Naive thymus-derived CD4-positive, alpha-beta T cell (primary cell): ENCODE measurements at regions not wholly inside any gene's neighbourhood (a gene's known extent, or its start where the extent isn't known, plus 50 kb on each side); places are given as distances from the start of the nearest gene placed in this dataset.
"Not testable (repeated sequence)": the region's sequence is repeated elsewhere in the genome, so short reads cannot be mapped to it uniquely, and the experiment has no call there.

Source experiments
- ATAC-seq: fragments of 150-1000 bp; cut with Tn5 transposase; 2 replicates; pipeline ENCODE4 v1.10.0; 2021; ENCODE audit warnings: mild to moderate bottlenecking, moderate library complexity
- CTCF ChIA-PET: fragments of 350-600 bp; sonication (Branson Sonifier 250); formaldehyde crosslinking; loops from one replicate; lab custom pipeline; 2021; ENCODE audit warnings: antibody characterized with exemption; lab: Charles Lee
- POLR2A ChIA-PET: fragments of 350-600 bp; sonication (Branson Sonifier 250); formaldehyde crosslinking; loops from one replicate; lab custom pipeline; 2021; ENCODE audit warnings: antibody characterized with exemption, inconsistent platforms; lab: Charles Lee
- DNase-seq, 9 donors: peaks; one replicate each; pipeline versions ENCODE4 v3.0.0 to v3.0.0-alpha.2; 2020 to 2022; ENCODE audit warnings: mixed read lengths in 1 of 9
- H3K27ac ChIP-seq: one replicate; pipeline ENCODE4 v1.7.0; 2013; ENCODE audit warnings: mild to moderate bottlenecking, low read depth, low read length, moderate library complexity
- H3K27me3 ChIP-seq, 2 donors: one replicate each; pipeline ENCODE4 v1.7.0; 2013; ENCODE audit warnings: low read length in 2 of 2, mild to moderate bottlenecking in 2 of 2, moderate library complexity in 2 of 2; ENCODE audit not compliant: control insufficient read depth in 2 of 2, insufficient read depth in 2 of 2
- H3K36me3 ChIP-seq, 3 experiments: 1 replicate in 2 of 3; 2 replicates in 1 of 3; pipeline ENCODE4 v1.7.0; 2013; ENCODE audit warnings: low read length in 3 of 3, mild to moderate bottlenecking in 3 of 3, moderate library complexity in 1 of 3; ENCODE audit not compliant: insufficient read depth in 3 of 3, control insufficient read depth in 2 of 3
- H3K4me1 ChIP-seq, 2 donors: one replicate each; pipeline ENCODE4 v1.7.0; 2013; ENCODE audit warnings: low read length in 2 of 2, mild to moderate bottlenecking in 2 of 2, moderate library complexity in 1 of 2; ENCODE audit not compliant: control insufficient read depth in 2 of 2, insufficient read depth in 2 of 2
- H3K4me3 ChIP-seq: 2 replicates; pipeline ENCODE4 v1.7.0; 2013; ENCODE audit warnings: mild to moderate bottlenecking, low read length
- H3K9me3 ChIP-seq, 3 experiments: 1 replicate in 2 of 3; 2 replicates in 1 of 3; pipeline ENCODE4 v1.7.0; 2013; ENCODE audit warnings: low read length in 3 of 3; ENCODE audit not compliant: control insufficient read depth in 2 of 3
- H3K27ac Mint-ChIP-seq, 9 donors: one replicate each; pipeline ENCODE4 v1.8.0; 2020 to 2022; ENCODE audit warnings: mixed read lengths in 9 of 9, mild to moderate bottlenecking in 8 of 9, moderate library complexity in 5 of 9, inconsistent platforms in 2 of 9
- H3K27me3 Mint-ChIP-seq, 5 donors: one replicate each; pipeline ENCODE4 v1.8.0; 2021 to 2022; ENCODE audit warnings: mixed read lengths in 5 of 5, mild to moderate bottlenecking in 1 of 5
- H3K36me3 Mint-ChIP-seq, 5 donors: one replicate each; pipeline ENCODE4 v1.8.0; 2020 to 2022; ENCODE audit warnings: mixed read lengths in 5 of 5, mild to moderate bottlenecking in 3 of 5, inconsistent platforms in 1 of 5
- H3K4me1 Mint-ChIP-seq, 7 donors: one replicate each; pipeline ENCODE4 v1.8.0; 2020 to 2022; ENCODE audit warnings: mixed read lengths in 7 of 7, mild to moderate bottlenecking in 3 of 7, inconsistent platforms in 1 of 7
- H3K4me3 Mint-ChIP-seq, 10 donors: one replicate each; pipeline ENCODE4 v1.8.0; 2020 to 2022; ENCODE audit warnings: mild to moderate bottlenecking in 10 of 10, mixed read lengths in 10 of 10, moderate library complexity in 6 of 10, inconsistent platforms in 2 of 10
- H3K9me3 Mint-ChIP-seq, 11 donors: one replicate each; pipeline ENCODE4 v1.8.0; 2020 to 2022; ENCODE audit warnings: mixed read lengths in 11 of 11, mild to moderate bottlenecking in 4 of 11, inconsistent platforms in 1 of 11, moderate library complexity in 1 of 11
- intact Hi-C, 2 donors: fragments of 100-400 bp; cut with micrococcal nuclease; formaldehyde crosslinking; loops; one replicate each; pipeline ENCODE4 v1.15.1; 2023

- H3K36me3 Mint-ChIP-seq = no peaks in the 10 kb centered on the region
- no peak for ATAC-seq
- H3K27ac Mint-ChIP-seq = no peak overlapping the region
- DNase-seq = no peak
- intact Hi-C loops = no loop called here
- Histone ChIP-seq H3K27me3 (no peaks in the 10 kb centered on the region), H3K4me1 (no peaks in the 10 kb centered on the region), H3K36me3 (no peaks in the 10 kb centered on the region), H3K27ac (no peak overlapping the region), H3K4me3 (no peak overlapping the region), H3K9me3 (no peaks in the 10 kb centered on the region)
- no peaks in the 10 kb centered on the region for H3K4me1 Mint-ChIP-seq
- CTCF ChIA-PET = no interaction called here
- peaks cover 0 to 6% (median 0%) of the 10 kb centered on the region in 11 donors for H3K9me3 Mint-ChIP-seq
- H3K4me3 Mint-ChIP-seq = no peak overlapping the region
- POLR2A ChIA-PET = no interaction called here
- no peaks in the 10 kb centered on the region for H3K27me3 Mint-ChIP-seq
Observed at GRCh38 chrX:83077606-83078005, 430.5 kb upstream of the POU3F4 start.

- H3K9me3 Mint-ChIP-seq = peaks cover 0 to 12% (median 0%) of the 10 kb centered on the region in 11 donors
- Histone ChIP-seq H3K27ac (no peak overlapping the region), H3K4me3 (no peak overlapping the region), H3K36me3 (no peaks in the 10 kb centered on the region), H3K27me3 (no peaks in the 10 kb centered on the region), H3K9me3 (no peaks in the 10 kb centered on the region), H3K4me1 (no peaks in the 10 kb centered on the region)
- ATAC-seq (no peak), DNase-seq (no peak)
- H3K36me3 Mint-ChIP-seq = no peaks in the 10 kb centered on the region
- CTCF ChIA-PET = no interaction called here
- intact Hi-C loops = no loop called here
- H3K27me3 Mint-ChIP-seq = no peaks in the 10 kb centered on the region
- no peaks in the 10 kb centered on the region for H3K4me1 Mint-ChIP-seq
- H3K27ac Mint-ChIP-seq = no peak overlapping the region
- H3K4me3 Mint-ChIP-seq = no peak overlapping the region
- POLR2A ChIA-PET = no interaction called here
Observed at GRCh38 chrX:83101961-83102360, 406.1 kb upstream of the POU3F4 start.

GRCh38 chrX:83108278-83108677, 399.8 kb upstream of the POU3F4 start:
- Histone ChIP-seq H3K27me3 (no peaks in the 10 kb centered on the region), H3K36me3 (no peaks in the 10 kb centered on the region), H3K4me3 (no peak overlapping the region), H3K9me3 (no peaks in the 10 kb centered on the region), H3K4me1 (no peaks in the 10 kb centered on the region), H3K27ac (no peak overlapping the region)
- DNase-seq = no peak
- H3K9me3 Mint-ChIP-seq = peaks cover 0 to 3% (median 0%) of the 10 kb centered on the region in 11 donors
- peak overlapping the region in 1 of 9 donors; percentile 36 for H3K27ac Mint-ChIP-seq
- no peak overlapping the region for H3K4me3 Mint-ChIP-seq
- no peaks in the 10 kb centered on the region for H3K36me3 Mint-ChIP-seq
- ChIA-PET POLR2A (no interaction called here), CTCF (no interaction called here)
- ATAC-seq = no peak
- no peaks in the 10 kb centered on the region for H3K4me1 Mint-ChIP-seq
- intact Hi-C loops = no loop called here
- no peaks in the 10 kb centered on the region for H3K27me3 Mint-ChIP-seq

GRCh38 chrX:83145876-83146275, 362.2 kb upstream of the POU3F4 start:
- H3K4me1 Mint-ChIP-seq = no peaks in the 10 kb centered on the region
- Histone ChIP-seq H3K4me3 (no peak overlapping the region), H3K27me3 (no peaks in the 10 kb centered on the region), H3K9me3 (no peaks in the 10 kb centered on the region), H3K27ac (no peak overlapping the region), H3K4me1 (no peaks in the 10 kb centered on the region), H3K36me3 (no peaks in the 10 kb centered on the region)
- DNase-seq (no peak), ATAC-seq (no peak)
- ChIA-PET CTCF (no interaction called here), POLR2A (no interaction called here)
- no peaks in the 10 kb centered on the region for H3K27me3 Mint-ChIP-seq
- H3K4me3 Mint-ChIP-seq = no peak overlapping the region
- H3K36me3 Mint-ChIP-seq = no peaks in the 10 kb centered on the region
- H3K27ac Mint-ChIP-seq = no peak overlapping the region
- H3K9me3 Mint-ChIP-seq = no peaks in the 10 kb centered on the region
- intact Hi-C loops = no loop called here

GRCh38 chrX:83160096-83160495, 348.0 kb upstream of the POU3F4 start:
- no peaks in the 10 kb centered on the region for H3K27me3 Mint-ChIP-seq
- CTCF ChIA-PET = no interaction called here

GRCh38 chrX:83164063-83164462, 344.0 kb upstream of the POU3F4 start:
- H3K4me3 Mint-ChIP-seq, H3K27ac ChIP-seq, CTCF ChIA-PET, H3K4me3 ChIP-seq, ATAC-seq, H3K4me1 Mint-ChIP-seq, H3K4me1 ChIP-seq, H3K36me3 Mint-ChIP-seq, intact Hi-C loops, H3K36me3 ChIP-seq, H3K9me3 Mint-ChIP-seq, H3K27me3 ChIP-seq, H3K9me3 ChIP-seq, H3K27me3 Mint-ChIP-seq, POLR2A ChIA-PET, H3K27ac Mint-ChIP-seq, DNase-seq: not testable (repeated sequence)

More at GRCh38 chrX:83160096-83160495, 348.0 kb upstream of the POU3F4 start:
- H3K9me3 Mint-ChIP-seq = peaks cover 0 to 2% (median 0%) of the 10 kb centered on the region in 11 donors
- no peaks in the 10 kb centered on the region for H3K36me3 ChIP-seq
- no peak for DNase-seq
- H3K27me3 ChIP-seq = no peaks in the 10 kb centered on the region
- no peak overlapping the region for H3K4me3 ChIP-seq
- intact Hi-C loops = no loop called here
- no peak overlapping the region for H3K27ac Mint-ChIP-seq
- H3K36me3 Mint-ChIP-seq = no peaks in the 10 kb centered on the region
- no peak overlapping the region for H3K4me3 Mint-ChIP-seq
- H3K9me3 ChIP-seq = no peaks in the 10 kb centered on the region
- no peak for ATAC-seq
- POLR2A ChIA-PET = no interaction called here
- no peaks in the 10 kb centered on the region for H3K4me1 Mint-ChIP-seq
- no peaks in the 10 kb centered on the region for H3K4me1 ChIP-seq
- no peak overlapping the region for H3K27ac ChIP-seq

GRCh38 chrX:83169683-83170082, 338.4 kb upstream of the POU3F4 start:
- Histone ChIP-seq H3K4me1 (no peaks in the 10 kb centered on the region), H3K9me3 (no peaks in the 10 kb centered on the region), H3K36me3 (no peaks in the 10 kb centered on the region), H3K4me3 (no peak overlapping the region), H3K27me3 (no peaks in the 10 kb centered on the region), H3K27ac (no peak overlapping the region)
- Mint-ChIP-seq H3K4me1 (no peaks in the 10 kb centered on the region), H3K36me3 (no peaks in the 10 kb centered on the region), H3K27ac (no peak overlapping the region), H3K27me3 (no peaks in the 10 kb centered on the region), H3K9me3 (peaks cover 0 to 2% (median 0%) of the 10 kb centered on the region in 11 donors), H3K4me3 (no peak overlapping the region)
- intact Hi-C loops = no loop called here
- CTCF ChIA-PET = no interaction called here
- ATAC-seq = no peak
- no peak for DNase-seq
- POLR2A ChIA-PET = no interaction called here
